ENCODE measurements at regions not wholly inside any gene's neighbourhood (a gene's known extent, or its start where the extent isn't known, plus 50 kb on each side); places are given as distances from the start of the nearest gene placed in this dataset.

- H3K9ac ChIP-seq (ENCODE audit: insufficient read depth, low read length) = no peak overlapping the region
- no peak overlapping the region for H3K27ac ChIP-seq (ENCODE audit: insufficient read depth, low read length)
- TF ChIP-seq EZH2 (IDR thresholded peaks at IDR 0.05; ENCODE audit: low read length, missing control alignments) (no peak), CTCF (conservative IDR thresholded peaks at IDR 0.05 in 1 of 2, IDR thresholded peaks at IDR 0.05 in 1 of 2; ENCODE audit: low read depth in 1 of 2, low read length in 2 of 2) (no peak)
- H3K9me3 ChIP-seq (ENCODE audit: control insufficient read depth, insufficient read depth, low read depth, low read length) = no peaks in the 10 kb centered on the region
- no peaks in the 10 kb centered on the region for H3K27me3 ChIP-seq (ENCODE audit: control insufficient read depth, insufficient read depth, low read length)
- H3K4me3 ChIP-seq (replicated peaks in 1 of 4; ENCODE audit: control extremely low read depth in 1 of 4, insufficient read depth in 1 of 4, low read depth in 3 of 4, low read length in 4 of 4) = no peak overlapping the region
- no peaks in the 10 kb centered on the region for H3K36me3 ChIP-seq (ENCODE audit: control insufficient read depth, insufficient read depth, low read length)
- H2AFZ ChIP-seq (ENCODE audit: low read length) = no peak overlapping the region
- no peaks in the 10 kb centered on the region for H4K20me1 ChIP-seq (ENCODE audit: control insufficient read depth, extremely low read depth, insufficient read depth, low read length)
- H3K4me1 ChIP-seq (ENCODE audit: control insufficient read depth, extremely low read depth, insufficient read depth, low read length) = no peaks in the 10 kb centered on the region
- no peak for DNase-seq (ENCODE audit: low read depth in 2 of 2)
- no peak overlapping the region for H3K4me2 ChIP-seq (ENCODE audit: extremely low read depth, insufficient read depth, low read length)
- no peaks in the 10 kb centered on the region for H3K79me2 ChIP-seq (ENCODE audit: control insufficient read depth, insufficient read depth, low read length)
Observed at GRCh38 chr12:43143278-43143677, 408.7 kb downstream of the ADAMTS20 start.

- Histone ChIP-seq H3K4me1 (ENCODE audit: control insufficient read depth, extremely low read depth, insufficient read depth, low read length) (no peaks in the 10 kb centered on the region), H2AFZ (ENCODE audit: low read length) (no peak overlapping the region), H3K9ac (ENCODE audit: insufficient read depth, low read length) (no peak overlapping the region), H3K9me3 (ENCODE audit: control insufficient read depth, insufficient read depth, low read depth, low read length) (no peaks in the 10 kb centered on the region), H3K36me3 (ENCODE audit: control insufficient read depth, insufficient read depth, low read length) (no peaks in the 10 kb centered on the region), H3K27ac (ENCODE audit: insufficient read depth, low read length) (no peak overlapping the region), H3K4me2 (ENCODE audit: extremely low read depth, insufficient read depth, low read length) (no peak overlapping the region), H3K79me2 (ENCODE audit: control insufficient read depth, insufficient read depth, low read length) (no peaks in the 10 kb centered on the region), H4K20me1 (ENCODE audit: control insufficient read depth, extremely low read depth, insufficient read depth, low read length) (no peaks in the 10 kb centered on the region), H3K4me3 (replicated peaks in 1 of 4; ENCODE audit: control extremely low read depth in 1 of 4, insufficient read depth in 1 of 4, low read depth in 3 of 4, low read length in 4 of 4) (no peak overlapping the region), H3K27me3 (ENCODE audit: control insufficient read depth, insufficient read depth, low read length) (no peaks in the 10 kb centered on the region)
- TF ChIP-seq EZH2 (IDR thresholded peaks at IDR 0.05; ENCODE audit: low read length, missing control alignments) = no peak
- no peak for TF ChIP-seq CTCF (conservative IDR thresholded peaks at IDR 0.05 in 1 of 2, IDR thresholded peaks at IDR 0.05 in 1 of 2; ENCODE audit: low read depth in 1 of 2, low read length in 2 of 2)
- peak in 1 of 2 donors; percentile 54 for DNase-seq (ENCODE audit: low read depth in 2 of 2)
Observed at GRCh38 chr12:43132291-43132690, 419.7 kb downstream of the ADAMTS20 start.

- no peak overlapping the region for H3K4me2 ChIP-seq (ENCODE audit: extremely low read depth, insufficient read depth, low read length)
Observed at GRCh38 chr12:43131301-43131700, 420.7 kb downstream of the ADAMTS20 start.

More at GRCh38 chr12:43131301-43131700, 420.7 kb downstream of the ADAMTS20 start:
- no peaks in the 10 kb centered on the region for H3K27me3 ChIP-seq (ENCODE audit: control insufficient read depth, insufficient read depth, low read length)
- no peaks in the 10 kb centered on the region for H3K9me3 ChIP-seq (ENCODE audit: control insufficient read depth, insufficient read depth, low read depth, low read length)
- no peaks in the 10 kb centered on the region for H3K4me1 ChIP-seq (ENCODE audit: control insufficient read depth, extremely low read depth, insufficient read depth, low read length)
- no peak overlapping the region for H2AFZ ChIP-seq (ENCODE audit: low read length)
- H3K36me3 ChIP-seq (ENCODE audit: control insufficient read depth, insufficient read depth, low read length) = no peaks in the 10 kb centered on the region
- DNase-seq (ENCODE audit: low read depth in 2 of 2) = peak in 1 of 2 donors; percentile 19
- H3K4me3 ChIP-seq (replicated peaks in 1 of 4; ENCODE audit: control extremely low read depth in 1 of 4, insufficient read depth in 1 of 4, low read depth in 3 of 4, low read length in 4 of 4) = no peak overlapping the region
- H3K27ac ChIP-seq (ENCODE audit: insufficient read depth, low read length) = no peak overlapping the region
- no peak for TF ChIP-seq CTCF (conservative IDR thresholded peaks at IDR 0.05 in 1 of 2, IDR thresholded peaks at IDR 0.05 in 1 of 2; ENCODE audit: low read depth in 1 of 2, low read length in 2 of 2)
- no peak for TF ChIP-seq EZH2 (IDR thresholded peaks at IDR 0.05; ENCODE audit: low read length, missing control alignments)
- H3K9ac ChIP-seq (ENCODE audit: insufficient read depth, low read length) = no peak overlapping the region
- no peaks in the 10 kb centered on the region for H3K79me2 ChIP-seq (ENCODE audit: control insufficient read depth, insufficient read depth, low read length)
- H4K20me1 ChIP-seq (ENCODE audit: control insufficient read depth, extremely low read depth, insufficient read depth, low read length) = no peaks in the 10 kb centered on the region

All from fibroblast of lung (primary cell).